B cell (primary cell): ENCODE measurements at regions not wholly inside any gene's neighbourhood (a gene's known extent, or its start where the extent isn't known, plus 50 kb on each side); places are given as distances from the start of the nearest gene placed in this dataset.
"Not testable (repeated sequence)": the region's sequence is repeated elsewhere in the genome, so short reads cannot be mapped to it uniquely, and the experiment has no call there.

Experiments used
- ATAC-seq: fragments of 200-7000 bp; cut with Tn5 transposase; one replicate; pipeline ENCODE4 v1.10.0; 2021; ENCODE audit warnings: low read depth, mild to moderate bottlenecking, moderate number of reproducible peaks, moderate library complexity
- CTCF ChIA-PET: fragments of 350-600 bp; sonication (Branson Sonifier 250); formaldehyde crosslinking; loops from one replicate; lab custom pipeline; 2021; ENCODE audit warnings: antibody characterized with exemption, inconsistent platforms; lab: Charles Lee
- POLR2A ChIA-PET: fragments of 350-600 bp; sonication (Branson Sonifier 250); formaldehyde crosslinking; loops from one replicate; lab custom pipeline; 2021; ENCODE audit warnings: antibody characterized with exemption; lab: Charles Lee
- DNase-seq: peaks from one replicate; pipeline ENCODE4 v3.0.0; 2013
- H2AFZ ChIP-seq: 2 replicates; pipeline ENCODE4 v1.6.1; 2012; ENCODE audit warnings: mild to moderate bottlenecking, low read depth, low read length; ENCODE audit not compliant: insufficient read depth, poor library complexity, severe bottlenecking
- H3K27ac ChIP-seq, 2 donors: 1 replicate in 1 of 2; 2 replicates in 1 of 2; pipeline ENCODE4 v1.5.1; 2012 to 2013; ENCODE audit warnings: low read length in 2 of 2, mild to moderate bottlenecking in 2 of 2, moderate library complexity in 1 of 2
- H3K27me3 ChIP-seq, 4 experiments: fragments of 200-600 bp in 1 of 4; sonication (generic) in 1 of 4; replicated peaks in 1 of 4; 1 replicate in 2 of 4; 2 replicates in 2 of 4; pipeline versions ENCODE4 v1.6.1 to v1.7.0; 2013 to 2016; ENCODE audit warnings: low read length in 3 of 4, mild to moderate bottlenecking in 2 of 4, mixed read lengths in 1 of 4, moderate library complexity in 1 of 4; ENCODE audit not compliant: insufficient read depth in 4 of 4, control insufficient read depth in 3 of 4; ENCODE audit errors: control extremely low read depth in 1 of 4
- H3K36me3 ChIP-seq, 2 experiments: replicated peaks in 1 of 2; 1 replicate in 1 of 2; 2 replicates in 1 of 2; pipeline versions ENCODE4 v1.6.1 to v1.7.1; 2013; ENCODE audit warnings: low read length in 1 of 2; ENCODE audit not compliant: insufficient read depth in 2 of 2, control insufficient read depth in 1 of 2; ENCODE audit errors: control extremely low read depth in 1 of 2, extremely low read depth in 1 of 2
- H3K4me1 ChIP-seq, 2 donors: fragments of 200-600 bp in 1 of 2; sonication (generic) in 1 of 2; 1 replicate in 1 of 2; 2 replicates in 1 of 2; pipeline versions ENCODE4 v1.5.1 to v1.6.1; 2013 to 2017; ENCODE audit warnings: low read length in 2 of 2; ENCODE audit not compliant: control insufficient read depth in 2 of 2, insufficient read depth in 2 of 2
- H3K4me2 ChIP-seq: replicated peaks from 2 replicates; pipeline ENCODE3; 2012; ENCODE audit warnings: mild to moderate bottlenecking, low read depth, low read length; ENCODE audit not compliant: poor library complexity, severe bottlenecking
- H3K4me3 ChIP-seq, 5 experiments: fragments of 200-600 bp in 1 of 5; sonication (generic) in 1 of 5; 1 replicate in 3 of 5; 2 replicates in 2 of 5; pipeline versions ENCODE4 v1.5.1 to v1.7.0; 2011 to 2016; ENCODE audit warnings: low read length in 4 of 5, mild to moderate bottlenecking in 4 of 5, low read depth in 2 of 5, control low read depth in 1 of 5, moderate library complexity in 1 of 5; ENCODE audit not compliant: insufficient read depth in 1 of 5; ENCODE audit errors: control extremely low read depth in 1 of 5, extremely low read depth in 1 of 5
- H3K79me2 ChIP-seq: fragments of 200-600 bp; sonication (generic); one replicate; pipeline ENCODE4 v1.6.0; 2016; ENCODE audit warnings: low read length; ENCODE audit not compliant: control insufficient read depth, insufficient read depth
- H3K9ac ChIP-seq: fragments of 200-600 bp; sonication (generic); 2 replicates; pipeline ENCODE4 v1.6.1; 2017; ENCODE audit warnings: mild to moderate bottlenecking, low read length, moderate library complexity
- H3K9me3 ChIP-seq, 3 donors: one replicate each; pipeline versions ENCODE4 v1.6.1 to v1.7.1; 2013; ENCODE audit warnings: low read length in 2 of 3; ENCODE audit not compliant: control insufficient read depth in 2 of 3, insufficient read depth in 1 of 3; ENCODE audit errors: control extremely low read depth in 1 of 3
- H4K20me1 ChIP-seq: 2 replicates; pipeline ENCODE4 v1.6.0; 2012; ENCODE audit warnings: mild to moderate bottlenecking, low read length; ENCODE audit not compliant: insufficient read depth, control insufficient read depth, poor library complexity, severe bottlenecking
- H3K27ac Mint-ChIP-seq: one replicate; pipeline ENCODE4 v1.8.0; 2021; ENCODE audit warnings: mixed read lengths
- H3K27me3 Mint-ChIP-seq: one replicate; pipeline ENCODE4 v1.8.0; 2021; ENCODE audit warnings: mixed read lengths
- H3K4me1 Mint-ChIP-seq: one replicate; pipeline ENCODE4 v1.8.0; 2021; ENCODE audit warnings: mixed read lengths
- H3K4me3 Mint-ChIP-seq: one replicate; pipeline ENCODE4 v1.8.0; 2021; ENCODE audit warnings: mixed read lengths
- H3K9me3 Mint-ChIP-seq: one replicate; pipeline ENCODE4 v1.8.0; 2022; ENCODE audit warnings: mixed read lengths; ENCODE audit not compliant: insufficient read depth
- CTCF ChIP-seq: fragments of 200-600 bp; IDR thresholded peaks from one replicate; pipeline ENCODE4 v1.8.0; 2022; ENCODE audit warnings: antibody characterized with exemption, mild to moderate bottlenecking
- EZH2 ChIP-seq: IDR thresholded peaks from 2 replicates; pipeline ENCODE4 v1.6.1; 2012; ENCODE audit warnings: borderline replicate concordance, low read depth, mild to moderate bottlenecking, moderate library complexity, low read length; ENCODE audit not compliant: insufficient read depth, poor library complexity, severe bottlenecking
- WGBS: methylation state at CpG from one replicate; pipeline ENCODE4 v1.1.5; 2013; ENCODE audit warnings: missing lambda C conversion rate; ENCODE audit not compliant: insufficient coverage; 5-methylcytosine and 5-hydroxymethylcytosine counted together
- intact Hi-C: fragments of 100-400 bp; cut with micrococcal nuclease; formaldehyde crosslinking; loops from one replicate; pipeline ENCODE4 v1.10.0; 2022

- H3K9me3 ChIP-seq: peaks cover 0 to 7% (median 0%) of the 10 kb centered on the region in 3 donors
- H3K36me3 ChIP-seq: no peaks in the 10 kb centered on the region
- ChIA-PET CTCF (interaction anchor here (0.6 kb wide), 1 partner anchor 774 kb away, joined by 3 read pairs; no protein-coding TSS in a partner anchor), POLR2A (no interaction called here)
- H3K79me2 ChIP-seq: no peaks in the 10 kb centered on the region
- peaks cover 19% of the 10 kb centered on the region for H3K27me3 Mint-ChIP-seq
- no peak overlapping the region for H2AFZ ChIP-seq
- no peak overlapping the region for H3K4me2 ChIP-seq
- H3K9ac ChIP-seq: no peak overlapping the region
- H3K9me3 Mint-ChIP-seq: no peaks in the 10 kb centered on the region
- H3K4me1 ChIP-seq: no peaks in the 10 kb centered on the region
- H3K27ac ChIP-seq: no peak overlapping the region
- peaks cover 2% of the 10 kb centered on the region for H3K4me1 Mint-ChIP-seq
- 100% methylated on average over 2 of the region's 2 CpGs for WGBS
- TF ChIP-seq EZH2: no peak
- no peak for TF ChIP-seq CTCF
- no peak overlapping the region for H3K4me3 ChIP-seq
- H4K20me1 ChIP-seq: no peaks in the 10 kb centered on the region
- intact Hi-C loops: no loop called here
- H3K27ac Mint-ChIP-seq: no peak overlapping the region
- H3K27me3 ChIP-seq: peaks cover 0 to 4% (median 0%) of the 10 kb centered on the region in 4 experiments
- H3K4me3 Mint-ChIP-seq: no peak overlapping the region
- ATAC-seq: no peak
- no peak for DNase-seq
Observed at GRCh38 chr4:85132570-85132969, 166.1 kb upstream of the WDFY3 start.

GRCh38 chr4:85139749-85140148, 173.3 kb upstream of the WDFY3 start:
- H3K79me2 ChIP-seq, H3K27ac ChIP-seq, H3K9ac ChIP-seq, intact Hi-C loops, H4K20me1 ChIP-seq, DNase-seq, POLR2A ChIA-PET, H3K9me3 Mint-ChIP-seq, H3K36me3 ChIP-seq, ATAC-seq, H2AFZ ChIP-seq, H3K4me3 Mint-ChIP-seq, H3K27ac Mint-ChIP-seq, H3K4me2 ChIP-seq, CTCF ChIA-PET, H3K4me1 ChIP-seq, H3K4me1 Mint-ChIP-seq, H3K4me3 ChIP-seq, H3K9me3 ChIP-seq, H3K27me3 ChIP-seq: not testable (repeated sequence)
- H3K27me3 Mint-ChIP-seq: peaks cover 31% of the 10 kb centered on the region
- no CpG with 5 or more reads among the region's 3 CpGs for WGBS
